HAP-1 (cell line): ENCODE measurements at regions not wholly inside any gene's neighbourhood (a gene's known extent, or its start where the extent isn't known, plus 50 kb on each side); places are given as distances from the start of the nearest gene placed in this dataset.

Source experiments
- DNase-seq, 2 experiments: peaks; one replicate each; pipeline ENCODE4 v3.0.0-alpha.2; 2016 to 2020; ENCODE audit warnings: low spot score in 2 of 2
- H3K27me3 ChIP-seq: fragments of 250-450 bp; sonication (Bioruptor Pico); 2 replicates; pipeline ENCODE4 v1.5.1; 2020; ENCODE audit warnings: low read depth, mild to moderate bottlenecking, moderate library complexity
- H3K36me3 ChIP-seq: fragments of 250-450 bp; sonication (Bioruptor Pico); replicated peaks from 2 replicates; pipeline ENCODE4 v1.5.1; 2020; ENCODE audit warnings: mild to moderate bottlenecking
- H3K4me1 ChIP-seq: fragments of 250-450 bp; sonication (Bioruptor Pico); 2 replicates; pipeline ENCODE4 v1.5.1; 2020; ENCODE audit warnings: mild to moderate bottlenecking
- H3K4me3 ChIP-seq: fragments of 250-450 bp; sonication (Bioruptor Pico); 2 replicates; pipeline ENCODE4 v1.5.1; 2020; ENCODE audit warnings: mild to moderate bottlenecking, moderate library complexity
- H3K9me3 ChIP-seq: fragments of 250-450 bp; sonication (Bioruptor Pico); 2 replicates; pipeline ENCODE4 v1.5.1; 2020; ENCODE audit warnings: mild to moderate bottlenecking, moderate library complexity
- in situ Hi-C: fragments of 300-500 bp; cut with MboI; formaldehyde crosslinking; loops from 3 replicates; pipeline ENCODE4 v1.14.3; 2020; ENCODE audit warnings: low sequenced_read_pairs, inconsistent platforms, mixed read lengths

DNA sequence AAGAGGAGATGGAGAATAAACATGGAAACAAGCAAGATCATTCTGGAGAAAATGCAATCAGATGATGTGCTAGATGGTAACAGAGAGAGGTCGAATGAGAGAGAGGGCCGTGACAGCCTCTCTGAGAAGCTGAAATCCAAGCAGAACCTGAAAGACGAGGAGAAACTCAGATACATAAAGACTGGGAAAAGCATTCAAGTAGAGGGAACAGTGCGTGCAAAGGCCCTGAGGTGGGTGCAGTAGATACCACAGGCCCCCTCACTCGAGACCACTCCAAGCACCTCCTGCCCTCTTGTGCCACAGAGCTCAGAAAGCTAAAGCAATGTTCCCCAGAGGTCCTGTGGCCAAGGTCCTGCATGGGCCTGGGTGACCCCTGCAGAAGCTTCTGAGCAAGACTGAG is 54.8 kb upstream of the DLK1 start:
- no peak for DNase-seq
- H3K36me3 ChIP-seq = no peaks in the 10 kb centered on the region
- no peak overlapping the region for H3K4me3 ChIP-seq
- no peaks in the 10 kb centered on the region for H3K4me1 ChIP-seq
- H3K27me3 ChIP-seq = no peaks in the 10 kb centered on the region
- no peaks in the 10 kb centered on the region for H3K9me3 ChIP-seq
- in situ Hi-C loops = loop anchor here (25.0 kb wide), 1 partner anchor 965 kb away; no protein-coding TSS in a partner anchor

DNA sequence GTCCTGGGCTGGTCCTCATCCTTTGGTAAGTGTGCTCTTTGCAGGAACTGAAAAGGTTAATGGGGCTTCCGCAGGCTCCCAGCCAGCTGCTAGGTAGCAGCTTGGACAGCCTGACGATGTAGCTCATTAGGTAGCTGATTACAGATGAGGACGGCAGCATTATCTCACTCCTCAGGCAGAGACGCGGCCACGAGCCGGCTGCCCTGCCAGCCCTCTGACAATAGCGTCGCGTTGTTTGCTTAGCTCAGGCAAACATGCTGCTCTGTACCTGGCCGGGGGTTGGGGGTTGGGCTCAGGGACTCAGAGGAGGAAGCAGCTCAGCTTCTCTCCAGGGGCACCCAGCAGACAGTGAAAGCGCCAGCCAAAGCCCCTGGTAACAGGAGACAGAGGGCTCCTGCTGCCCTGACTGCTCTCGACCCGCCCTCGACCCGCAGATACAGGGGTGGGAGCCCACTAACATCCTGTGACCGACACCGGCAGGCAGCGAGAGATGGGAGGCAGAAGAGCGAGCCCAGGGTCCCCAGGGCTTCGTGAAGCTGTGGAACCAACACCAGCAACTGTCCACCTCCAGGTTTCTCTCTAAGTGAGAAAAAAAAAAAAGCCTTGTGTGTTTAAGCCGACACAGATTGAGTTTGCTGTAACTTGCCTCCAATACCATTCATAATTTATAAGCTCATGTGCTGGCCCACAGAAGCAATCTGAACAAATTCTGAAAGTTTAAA is 53.4 kb upstream of the DLK1 start:
- in situ Hi-C loops = loop anchor here (25.0 kb wide), 1 partner anchor 964 kb away; no protein-coding TSS in a partner anchor
- Histone ChIP-seq H3K4me3 (no peak overlapping the region), H3K36me3 (no peaks in the 10 kb centered on the region), H3K27me3 (no peaks in the 10 kb centered on the region), H3K9me3 (no peaks in the 10 kb centered on the region), H3K4me1 (0 out of 2 replicates have a peak, but pooled peaks cover 3% of the 10 kb centered on the region)
- no peak for DNase-seq

DNA sequence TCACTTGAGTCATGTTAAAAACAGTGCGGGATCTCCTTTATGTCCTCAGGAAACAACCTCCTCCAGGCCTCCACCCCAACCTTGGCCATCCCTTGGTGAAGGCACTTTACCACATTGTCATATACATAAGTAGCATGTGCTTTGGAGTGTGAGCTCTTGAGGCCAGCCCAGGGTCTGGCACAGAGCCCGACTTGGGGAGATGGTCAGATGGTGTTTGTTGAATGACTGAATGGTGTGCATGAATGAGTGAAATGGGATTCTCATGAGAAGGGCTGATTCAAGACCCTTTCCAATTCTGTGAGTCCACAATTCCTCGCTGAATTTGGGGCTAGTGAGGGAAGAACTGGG is 52.9 kb upstream of the DLK1 start:
- Histone ChIP-seq H3K36me3 (no peaks in the 10 kb centered on the region), H3K4me3 (no peak overlapping the region), H3K27me3 (no peaks in the 10 kb centered on the region), H3K9me3 (no peaks in the 10 kb centered on the region), H3K4me1 (0 out of 2 replicates have a peak, but pooled peaks cover 3% of the 10 kb centered on the region)
- in situ Hi-C loops = loop anchor here (25.0 kb wide), 1 partner anchor 964 kb away; no protein-coding TSS in a partner anchor
- DNase-seq = no peak

DNA sequence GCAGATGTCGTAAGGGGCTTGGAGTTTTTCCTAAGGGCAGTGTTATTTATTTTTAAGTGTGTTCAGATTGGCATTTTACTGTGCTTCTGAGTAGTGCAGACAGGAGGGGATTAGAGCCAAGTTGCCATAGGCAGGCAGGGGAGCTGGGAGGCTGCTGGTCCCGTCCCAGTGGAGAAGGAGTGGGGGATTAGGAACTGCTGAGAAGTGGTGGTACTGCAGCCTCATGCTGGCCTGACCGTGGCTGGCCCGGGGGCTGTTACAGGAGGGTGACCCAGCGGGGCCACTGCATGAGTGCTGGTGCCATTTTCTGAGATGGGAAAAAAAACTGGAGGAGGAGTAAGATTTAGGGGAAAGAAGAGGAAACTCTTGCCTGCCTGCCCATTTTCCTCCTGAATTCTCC is 52.3 kb upstream of the DLK1 start:
- in situ Hi-C loops = loop anchor here (25.0 kb wide), 1 partner anchor 963 kb away; no protein-coding TSS in a partner anchor
- no peak for DNase-seq

DNA sequence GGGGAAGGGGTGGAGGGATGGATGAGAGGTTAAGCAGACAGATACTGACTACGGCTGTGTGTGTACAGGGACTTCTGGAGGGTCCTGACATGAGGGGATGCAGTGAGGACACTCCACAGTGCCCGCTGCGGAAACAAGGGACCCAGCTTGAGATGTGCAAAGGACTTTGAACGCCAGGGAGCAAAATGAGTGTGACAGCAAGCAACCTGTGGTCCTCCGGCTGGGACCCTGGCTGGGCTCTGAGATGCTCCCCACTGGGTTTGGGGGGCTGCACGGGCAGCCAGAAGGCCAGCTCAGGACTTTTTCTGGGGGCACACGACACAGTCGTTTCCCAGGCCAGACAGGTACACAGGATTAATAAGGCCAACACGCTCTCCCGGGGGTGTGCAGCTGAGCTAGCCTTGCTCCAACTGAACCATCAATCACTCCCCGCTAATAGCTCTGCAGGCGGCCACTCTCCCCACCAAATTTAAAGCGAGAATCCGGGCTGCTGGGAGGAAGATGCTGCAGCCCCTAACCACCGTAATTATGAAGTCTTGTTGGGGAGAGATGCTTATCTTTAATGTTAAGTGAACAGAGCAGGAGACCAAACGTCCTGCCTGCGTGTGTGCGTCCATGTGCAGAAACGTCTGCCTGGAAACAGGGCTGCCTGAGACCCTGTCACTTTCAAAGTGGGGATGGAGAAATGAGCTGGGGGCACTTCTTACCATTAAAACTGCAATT is 51.6 kb upstream of the DLK1 start:
- in situ Hi-C loops = loop anchor here (25.0 kb wide), 1 partner anchor 962 kb away; no protein-coding TSS in a partner anchor
- DNase-seq = no peak

More for the DNA sequence above, 52.3 kb upstream of the DLK1 start:
- Histone ChIP-seq H3K27me3 (no peaks in the 10 kb centered on the region), H3K36me3 (no peaks in the 10 kb centered on the region), H3K9me3 (no peaks in the 10 kb centered on the region), H3K4me1 (0 out of 2 replicates have a peak, but pooled peaks cover 3% of the 10 kb centered on the region), H3K4me3 (no peak overlapping the region)

DNA sequence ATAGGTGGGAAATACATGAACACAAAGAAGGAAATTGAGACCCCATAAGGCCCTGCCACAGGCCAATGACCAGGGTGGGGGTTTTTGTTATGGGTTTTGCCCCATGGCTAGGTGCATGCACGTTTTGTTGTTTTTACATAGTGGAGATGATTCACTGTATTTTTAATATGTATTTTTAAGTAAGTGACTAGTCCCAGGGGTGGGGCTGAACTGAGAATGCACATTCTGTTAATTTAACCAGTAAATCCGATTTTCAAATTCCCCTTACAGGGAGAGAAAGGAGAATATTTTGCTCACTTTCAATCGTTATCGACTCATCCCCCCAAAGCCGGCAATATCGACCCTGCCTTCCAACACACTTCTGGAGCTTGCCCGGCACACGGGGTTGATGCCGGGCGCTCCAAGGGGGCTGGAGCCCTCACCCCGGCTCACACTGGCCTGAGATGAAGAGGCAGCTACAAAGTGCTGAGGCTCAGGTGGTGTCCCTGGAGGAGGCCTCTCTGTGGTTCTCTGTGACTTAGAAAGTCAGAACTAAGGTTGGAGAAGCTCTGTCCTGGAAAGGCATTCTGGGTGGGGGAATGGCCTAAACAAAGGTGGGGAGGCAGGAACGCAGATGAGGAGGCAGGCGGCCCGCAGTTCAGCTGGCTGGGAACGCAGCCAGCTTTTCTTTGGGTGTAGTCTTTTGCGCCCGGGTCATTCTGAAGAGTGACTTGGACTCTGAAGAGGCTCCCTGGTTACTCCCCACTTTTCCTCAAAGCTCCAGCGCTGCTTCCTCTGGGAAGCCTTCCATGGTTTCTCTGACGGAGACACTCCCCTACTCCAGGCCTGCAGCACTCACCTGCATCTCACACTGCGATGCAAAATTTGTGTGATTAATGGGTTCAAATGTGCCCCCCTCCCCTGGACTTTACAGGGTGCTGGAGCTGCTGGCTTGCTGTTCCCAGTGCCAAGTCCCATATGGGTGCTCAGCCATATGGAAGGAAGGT is 50.7 kb upstream of the DLK1 start:
- DNase-seq = no peak
- no peaks in the 10 kb centered on the region for H3K36me3 ChIP-seq
- H3K27me3 ChIP-seq = no peaks in the 10 kb centered on the region
- 0 out of 2 replicates have a peak, but pooled peaks cover 3% of the 10 kb centered on the region for H3K4me1 ChIP-seq
- H3K9me3 ChIP-seq = no peaks in the 10 kb centered on the region
- in situ Hi-C loops = no loop called here
- no peak overlapping the region for H3K4me3 ChIP-seq

More for the DNA sequence above, 51.6 kb upstream of the DLK1 start:
- Histone ChIP-seq H3K4me1 (0 out of 2 replicates have a peak, but pooled peaks cover 3% of the 10 kb centered on the region), H3K27me3 (no peaks in the 10 kb centered on the region), H3K9me3 (no peaks in the 10 kb centered on the region), H3K36me3 (no peaks in the 10 kb centered on the region), H3K4me3 (no peak overlapping the region)
